GM23338 (cell line): ENCODE measurements at regions not wholly inside any gene's neighbourhood (a gene's known extent, or its start where the extent isn't known, plus 50 kb on each side); places are given as distances from the start of the nearest gene placed in this dataset.

ENCODE experiments used
- CREB1 ChIP-seq: fragments of 250-450 bp; sonication (Bioruptor Pico); IDR thresholded peaks from 2 replicates; pipeline ENCODE4 v1.5.0; 2020; ENCODE audit warnings: low read depth, mild to moderate bottlenecking, moderate library complexity
- CTCF ChIP-seq, 2 experiments: fragments of 200-600 bp in 1 of 2; sonication (generic) in 1 of 2; conservative IDR thresholded peaks; 2 replicates each; pipeline versions ENCODE4 v1.5.1 to v1.6.1; 2016 to 2017; ENCODE audit warnings: antibody characterized with exemption in 2 of 2, low read depth in 2 of 2, mild to moderate bottlenecking in 2 of 2, moderate library complexity in 1 of 2
- ETS1 ChIP-seq: IDR thresholded peaks from 2 replicates; pipeline ENCODE4 v1.6.1; 2016; ENCODE audit warnings: antibody characterized with exemption
- EZH2 ChIP-seq: fragments of 200-600 bp; sonication (generic); IDR thresholded peaks from one replicate; pipeline ENCODE4 v1.8.0; 2017; ENCODE audit warnings: antibody characterized with exemption, mild to moderate bottlenecking, low read depth; ENCODE audit not compliant: unreplicated experiment
- EZH2phosphoT487 ChIP-seq: fragments of 200-600 bp; sonication (generic); IDR thresholded peaks from one replicate; pipeline ENCODE4 v1.8.1; 2018; ENCODE audit warnings: antibody characterized with exemption; ENCODE audit not compliant: unreplicated experiment
- JUNB ChIP-seq: IDR thresholded peaks from one replicate; pipeline ENCODE4 v1.6.1; 2016; ENCODE audit warnings: antibody characterized with exemption; ENCODE audit not compliant: unreplicated experiment
- NANOG ChIP-seq: IDR thresholded peaks from 2 replicates; pipeline ENCODE4 v1.6.1; 2016; ENCODE audit warnings: antibody characterized with exemption, borderline replicate concordance
- POLR2AphosphoS5 ChIP-seq: IDR thresholded peaks from 2 replicates; pipeline ENCODE4 v1.6.1; 2016; ENCODE audit warnings: antibody characterized with exemption, low read depth
- REST ChIP-seq: IDR thresholded peaks from one replicate; pipeline ENCODE4 v1.6.1; 2018; ENCODE audit warnings: antibody characterized with exemption; ENCODE audit not compliant: unreplicated experiment
- STAT1 ChIP-seq: IDR thresholded peaks from one replicate; pipeline ENCODE4 v1.6.1; 2016; ENCODE audit warnings: antibody characterized with exemption; ENCODE audit not compliant: unreplicated experiment
- ZNF462 ChIP-seq: fragments of 250-450 bp; sonication (Bioruptor Pico); IDR thresholded peaks from 2 replicates; pipeline ENCODE4 v1.5.0; 2020; ENCODE audit warnings: mild to moderate bottlenecking, moderate library complexity

GRCh38 chr1:83691953-83692500, 306.9 kb downstream of the TTLL7 start:
- no peak for TF ChIP-seq EZH2
- TF ChIP-seq CTCF (conservative IDR thresholded peaks at IDR 0.05; ENCODE audit: low read depth in 2 of 2) = no peak
- TF ChIP-seq REST = no peak
- TF ChIP-seq EZH2phosphoT487 = no peak
- no peak for TF ChIP-seq JUNB
- no peak for TF ChIP-seq POLR2AphosphoS5
- TF ChIP-seq NANOG = no peak
- TF ChIP-seq CREB1 = no peak
- no peak for TF ChIP-seq STAT1
- peak; percentile 1; the same call in 1 of the 2 replicates for TF ChIP-seq ZNF462 (CRISPR knock-in tag)
- no peak for TF ChIP-seq ETS1
